HG03066 (cell line): ENCODE measurements at regions not wholly inside any gene's neighbourhood (a gene's known extent, or its start where the extent isn't known, plus 50 kb on each side); places are given as distances from the start of the nearest gene placed in this dataset.

Source experiments
- ATAC-seq: cut with Tn5 transposase; IDR thresholded peaks from one replicate; pipeline ENCODE4 v1.9.1; 2021; ENCODE audit warnings: low read depth; ENCODE audit not compliant: unreplicated experiment

DNA sequence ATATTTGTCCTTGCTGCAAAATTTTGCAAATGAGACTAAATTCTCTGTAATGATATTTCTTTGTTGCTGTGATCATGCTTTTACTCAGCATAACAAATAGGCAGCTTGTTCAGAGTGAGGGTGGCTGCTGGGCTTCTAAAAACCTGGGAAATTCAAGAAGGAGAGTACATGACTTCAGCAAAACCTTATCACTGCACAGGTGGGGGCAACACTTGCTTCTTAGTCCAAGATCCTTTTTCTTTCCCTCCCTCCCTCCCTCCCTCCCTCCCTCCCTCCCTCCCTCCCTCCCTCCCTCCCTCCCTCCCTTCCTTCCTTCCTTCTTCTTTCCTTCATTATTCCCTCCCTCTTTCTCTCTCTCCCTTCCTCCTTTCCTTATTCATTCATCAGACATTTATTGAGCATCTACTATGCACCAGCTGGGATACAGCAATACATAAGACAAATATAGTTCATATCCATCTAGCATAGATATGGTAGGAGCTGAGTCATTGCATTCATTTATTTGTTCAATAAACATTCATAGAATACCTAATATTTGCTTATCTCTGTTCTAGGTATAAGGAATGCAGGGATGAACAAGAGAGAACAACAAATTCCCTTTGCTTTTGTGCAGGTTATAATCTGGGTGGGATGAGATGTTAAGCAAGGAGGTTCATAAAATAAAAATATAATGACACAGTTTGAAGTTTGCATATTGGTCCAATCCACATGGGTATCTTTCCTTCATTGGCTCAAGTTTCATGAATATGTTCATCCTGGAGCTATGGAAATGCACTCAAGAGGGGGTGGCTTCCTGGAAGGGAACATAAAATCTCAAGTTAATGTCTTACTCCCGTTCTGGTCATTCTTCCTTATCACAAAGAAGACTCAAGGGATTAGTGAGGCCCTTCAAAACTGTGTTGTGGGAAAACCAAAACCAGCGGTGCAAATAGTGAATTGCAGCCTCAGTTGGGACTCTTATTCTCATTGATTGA is 210.7 kb downstream of the PDCD6IP start:
- no peak for ATAC-seq

GRCh38 chr3:34011171-34012101 is 213.0 kb downstream of the PDCD6IP start:
- no peak for ATAC-seq

DNA sequence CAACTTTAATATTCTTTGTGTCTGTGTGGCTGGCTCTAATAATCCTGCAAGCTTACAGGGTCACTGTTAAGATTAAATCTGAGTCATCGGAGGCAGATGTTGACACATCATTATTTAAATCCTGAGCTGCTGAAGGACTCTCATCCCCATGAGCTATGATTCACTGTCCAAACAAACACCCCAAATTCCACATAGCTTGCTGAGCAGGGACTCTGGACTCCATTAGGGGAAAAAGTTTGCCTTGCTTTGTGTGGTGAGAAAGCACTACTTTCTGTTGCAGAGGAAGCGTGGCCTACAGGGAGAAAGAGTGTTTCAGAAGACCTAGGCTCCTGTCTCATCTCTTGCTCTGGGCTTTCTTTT is 213.7 kb downstream of the PDCD6IP start:
- no peak for ATAC-seq

- no peak for ATAC-seq
Observed at GRCh38 chr3:34013818-34014570, 215.6 kb downstream of the PDCD6IP start.

DNA sequence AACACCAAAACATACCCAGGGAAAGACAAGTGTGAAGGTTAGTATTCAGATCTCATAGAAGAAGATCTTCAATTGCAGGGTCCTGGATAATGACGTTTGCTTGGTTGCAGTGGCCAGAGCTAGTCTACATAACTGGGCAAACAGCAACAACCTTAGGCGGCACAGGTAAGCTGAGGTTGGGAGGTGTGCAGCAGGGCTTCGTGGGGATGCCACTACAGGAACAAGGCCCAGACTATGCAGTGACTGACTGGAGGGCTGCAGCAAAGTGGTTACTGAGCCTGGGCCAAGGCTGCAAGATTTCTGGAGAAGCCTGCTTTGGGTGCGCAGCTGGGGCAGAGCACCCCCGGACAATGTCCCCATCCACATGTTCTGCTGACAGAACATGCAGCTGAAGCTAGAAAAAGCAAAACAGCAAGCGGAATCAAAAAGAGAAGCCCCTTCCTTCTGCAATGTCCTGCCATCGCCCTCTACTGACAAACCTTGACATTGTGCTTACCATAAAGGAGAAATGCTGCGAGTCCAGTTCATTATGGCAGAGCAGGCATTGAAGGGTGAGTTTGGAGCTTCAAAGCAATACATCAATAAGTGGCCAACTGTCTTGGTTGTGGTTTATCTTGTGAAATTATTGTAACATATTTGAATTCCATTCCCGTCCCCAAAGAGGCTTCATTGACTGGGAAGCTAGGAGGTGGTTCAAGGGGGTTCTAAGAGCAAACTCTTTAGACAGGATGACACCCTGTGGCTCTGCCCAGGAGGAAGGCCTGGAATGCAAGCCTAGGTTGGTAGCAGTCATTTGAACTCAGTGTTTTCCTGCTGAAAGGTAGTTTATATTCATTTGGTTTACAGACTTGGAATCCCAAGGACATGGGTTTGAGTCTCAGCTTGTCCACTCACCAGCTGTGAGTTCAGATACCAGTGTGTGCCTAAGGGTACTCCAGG is 217.0 kb downstream of the PDCD6IP start:
- no peak for ATAC-seq

DNA sequence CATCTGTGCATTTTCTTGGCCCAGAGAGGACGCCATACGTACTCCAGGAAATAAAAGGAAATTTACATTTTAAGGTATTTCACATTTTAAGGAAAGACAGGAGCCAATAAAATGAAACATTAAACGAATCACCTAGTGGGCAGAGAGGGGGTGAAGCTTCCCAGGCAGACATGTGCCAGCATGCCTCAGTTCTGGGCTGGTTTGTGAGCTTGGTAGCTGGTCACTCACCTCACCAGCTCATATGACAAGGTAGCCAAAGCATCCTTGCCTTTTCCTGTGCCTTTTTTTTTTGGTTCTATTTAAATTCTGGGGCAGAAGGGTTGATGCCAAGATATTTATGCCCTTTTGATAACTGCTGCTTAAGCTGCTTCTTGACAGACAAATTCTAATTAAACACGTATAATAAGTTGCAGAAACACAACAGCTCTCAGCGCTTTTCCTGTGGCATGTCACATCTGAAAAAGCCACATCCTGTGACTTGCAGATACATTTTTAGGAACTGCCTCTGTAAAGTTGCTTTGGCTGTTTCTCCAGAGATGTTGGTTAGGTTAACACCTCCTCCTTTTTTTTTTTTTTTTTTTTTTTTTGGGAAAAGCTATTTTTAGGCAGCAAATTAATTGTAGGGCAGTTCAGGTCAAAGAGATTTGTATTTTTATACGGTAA is 218.6 kb downstream of the PDCD6IP start:
- peak; percentile 49 for ATAC-seq

- no peak for ATAC-seq
Observed at GRCh38 chr3:34017757-34018156, 219.3 kb downstream of the PDCD6IP start.

- ATAC-seq: no peak
Observed at GRCh38 chr3:34019158-34019557, 220.7 kb downstream of the PDCD6IP start.

DNA sequence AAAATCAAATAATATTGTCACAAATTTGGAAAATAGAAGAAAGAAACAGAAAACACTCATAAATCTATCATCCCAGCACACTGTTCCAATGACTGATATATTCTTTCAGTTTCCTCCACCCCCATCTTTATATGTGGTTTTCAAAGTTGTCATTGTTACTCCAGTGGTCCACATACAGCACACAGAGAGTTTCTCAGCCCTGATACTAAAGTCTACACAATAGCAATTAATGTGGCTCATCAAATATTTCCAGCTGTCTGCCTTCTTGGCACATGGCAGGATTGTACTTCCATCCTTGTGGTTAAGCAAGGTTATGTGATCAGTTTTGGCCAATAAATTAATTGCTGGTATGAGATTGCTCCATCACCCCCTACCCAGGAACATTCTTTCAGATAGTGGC is 221.7 kb downstream of the PDCD6IP start:
- no peak for ATAC-seq

DNA sequence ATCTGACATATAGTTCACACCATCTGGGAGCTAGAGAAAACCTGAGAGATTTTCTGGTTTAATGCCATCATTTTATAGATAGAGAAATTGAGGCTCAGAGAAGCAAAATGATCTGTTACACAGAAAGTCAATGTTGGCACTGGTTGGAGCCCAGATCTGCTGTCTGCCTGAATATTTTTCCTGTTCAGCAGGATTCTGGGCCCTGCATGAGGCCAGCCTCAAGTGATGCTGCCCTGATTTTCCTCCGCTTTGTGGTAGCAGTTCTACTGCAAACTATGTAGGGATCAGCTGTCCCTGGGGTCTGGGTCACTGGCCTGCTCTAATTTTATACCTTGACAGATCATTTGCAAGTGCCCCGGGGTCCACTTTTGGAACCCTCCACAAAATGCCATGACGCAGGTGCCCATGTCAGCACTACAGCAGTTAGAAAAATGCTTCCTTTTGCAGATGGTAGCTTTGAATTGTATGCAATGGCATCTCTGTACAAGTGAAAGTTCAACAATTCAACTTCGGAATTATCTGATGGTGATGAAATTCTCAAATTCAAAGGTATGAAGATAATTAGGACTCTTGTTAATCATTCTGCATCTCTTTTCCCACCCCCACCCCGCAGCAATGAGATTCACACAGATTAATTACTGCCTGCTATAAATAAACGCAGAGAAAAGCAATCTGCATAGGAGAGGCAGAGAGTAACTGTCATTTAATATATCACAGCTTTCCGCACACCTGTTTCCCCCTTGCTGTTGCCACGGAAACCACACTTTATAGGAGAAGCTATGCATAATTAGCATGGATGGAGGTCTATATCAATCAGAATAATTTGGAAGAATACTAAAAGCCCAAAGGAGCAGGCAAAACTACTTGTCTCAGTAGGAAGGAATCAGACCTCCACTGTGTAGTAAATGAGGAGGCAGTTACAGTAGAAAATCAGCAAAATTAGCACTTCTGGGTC is 222.6 kb downstream of the PDCD6IP start:
- ATAC-seq: no peak

- ATAC-seq: no peak
Observed at GRCh38 chr3:34022147-34022546, 223.7 kb downstream of the PDCD6IP start.

DNA sequence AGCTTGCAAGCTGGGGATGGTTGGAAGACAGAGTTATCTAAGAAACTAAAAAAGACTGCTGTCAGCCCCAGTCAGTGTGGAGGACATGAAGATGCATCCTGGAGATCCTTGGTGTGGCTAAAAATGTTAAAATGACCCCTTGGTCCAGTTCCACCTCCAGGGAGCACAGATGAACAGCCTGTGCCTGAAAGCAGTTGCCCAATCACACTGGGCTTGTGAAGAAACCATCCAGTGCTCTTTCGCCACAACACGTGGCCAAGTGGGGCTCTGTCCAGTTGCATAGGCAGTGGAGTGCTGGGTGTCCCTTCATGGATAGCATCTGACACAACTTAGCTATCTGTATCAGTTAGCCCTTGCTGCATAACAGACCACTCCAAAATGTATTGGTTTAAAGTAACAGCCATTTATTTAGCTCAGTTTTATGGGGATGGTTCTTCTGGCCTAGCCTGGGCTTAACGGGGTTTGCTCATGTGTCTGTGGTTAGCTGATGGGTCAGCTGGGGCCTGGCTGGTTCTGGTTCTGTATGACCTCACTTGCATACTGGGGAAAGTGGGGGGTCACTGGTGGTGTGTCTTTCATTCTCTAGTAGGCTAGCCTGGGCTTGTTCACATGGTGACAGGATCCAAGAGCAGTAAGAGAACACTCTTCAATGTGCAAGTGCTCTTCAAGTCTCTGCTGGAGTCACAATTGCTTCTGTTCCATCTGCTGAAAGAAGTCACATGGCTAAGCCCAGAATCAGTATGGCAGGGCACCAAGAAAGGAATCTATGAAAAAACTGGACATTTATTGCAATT is 226.2 kb downstream of the PDCD6IP start:
- no peak for ATAC-seq

DNA sequence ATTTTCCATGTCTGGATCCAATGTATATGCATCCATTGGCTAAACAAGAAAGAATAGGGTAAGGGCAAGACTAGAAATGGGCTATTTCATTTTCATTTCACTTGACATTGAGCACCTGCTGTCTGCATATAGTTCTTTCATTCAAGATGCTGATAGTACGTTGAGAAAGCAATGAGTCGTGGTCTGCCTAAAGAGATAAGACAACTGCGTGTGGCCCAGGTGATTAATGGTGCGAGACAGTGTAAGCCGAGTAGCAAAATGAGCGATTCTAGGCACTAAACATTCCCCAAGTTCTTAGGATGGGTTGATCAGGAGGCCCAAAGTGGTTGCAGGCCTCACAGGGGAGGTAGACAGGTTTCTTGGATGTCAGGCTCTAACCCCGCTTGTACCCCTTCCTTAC is 235.4 kb downstream of the PDCD6IP start:
- no peak for ATAC-seq

DNA sequence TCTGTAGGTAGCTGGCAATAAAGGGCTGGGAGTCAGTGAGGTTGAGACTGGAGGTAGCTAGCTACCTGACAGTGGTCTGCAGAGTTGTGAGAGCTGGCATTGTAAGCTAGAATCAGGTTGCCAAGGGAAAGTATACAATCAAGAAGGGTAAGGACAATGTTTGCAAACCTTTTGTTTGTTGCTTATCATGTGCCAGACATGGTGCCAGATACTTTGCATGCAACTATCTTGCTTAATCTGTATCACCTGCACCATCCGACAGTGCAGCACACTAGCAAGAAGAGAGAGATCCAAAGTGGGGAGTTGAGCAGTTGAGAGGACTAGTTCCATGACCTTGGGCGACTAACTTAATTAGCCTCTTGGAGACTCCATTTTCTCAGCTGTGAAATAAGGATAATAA is 236.4 kb downstream of the PDCD6IP start:
- ATAC-seq: no peak

DNA sequence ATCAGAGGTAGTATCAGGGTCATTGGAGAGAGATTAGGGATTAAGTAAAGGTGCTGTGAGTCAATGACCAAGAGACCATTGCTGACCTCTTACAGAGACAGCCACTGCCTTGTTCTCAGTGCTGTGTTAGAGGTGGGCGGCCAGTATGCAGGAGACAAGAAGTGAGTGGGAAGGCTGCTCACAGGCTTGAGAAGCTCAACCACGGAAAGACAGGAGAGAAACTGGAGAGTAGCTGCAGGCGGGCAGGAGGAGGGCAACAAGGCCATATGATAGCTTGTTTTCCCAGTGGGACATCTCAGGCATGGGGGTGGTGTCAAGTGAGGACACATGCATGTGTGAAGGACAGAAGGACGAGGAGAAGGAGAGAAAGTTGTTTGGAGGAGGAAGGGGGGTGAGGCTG is 237.3 kb downstream of the PDCD6IP start:
- ATAC-seq: no peak

- no peak for ATAC-seq
Observed at GRCh38 chr3:34037260-34037659, 238.8 kb downstream of the PDCD6IP start.

GRCh38 chr3:34038131-34038530 is 239.7 kb downstream of the PDCD6IP start:
- ATAC-seq: no peak
